Neuronal stem cell (in vitro differentiated cells): ENCODE measurements at regions not wholly inside any gene's neighbourhood (a gene's known extent, or its start where the extent isn't known, plus 50 kb on each side); places are given as distances from the start of the nearest gene placed in this dataset.

ENCODE experiments used
- DNase-seq: peaks from one replicate; pipeline ENCODE4 v3.0.0-alpha.2; 2013; ENCODE audit warnings: low spot score
- H2AFZ ChIP-seq: one replicate; pipeline ENCODE4 v1.6.1; 2013; ENCODE audit warnings: mild to moderate bottlenecking, low read length, inconsistent platforms
- H2AK5ac ChIP-seq: 2 replicates; pipeline ENCODE4 v1.6.1; 2013; ENCODE audit warnings: low read depth, mild to moderate bottlenecking, inconsistent platforms, low read length, moderate library complexity, mixed read lengths
- H2BK120ac ChIP-seq: 2 replicates; pipeline ENCODE4 v1.6.1; 2013; ENCODE audit warnings: low read depth, mild to moderate bottlenecking, inconsistent platforms, low read length, moderate library complexity, mixed read lengths
- H2BK12ac ChIP-seq: one replicate; pipeline ENCODE4 v1.6.1; 2013; ENCODE audit warnings: low read length, inconsistent platforms
- H2BK15ac ChIP-seq: 2 replicates; pipeline ENCODE4 v1.6.1; 2013; ENCODE audit warnings: mild to moderate bottlenecking, low read length, inconsistent platforms, mixed read lengths
- H2BK5ac ChIP-seq: one replicate; pipeline ENCODE4 v1.6.1; 2013; ENCODE audit warnings: inconsistent platforms, mild to moderate bottlenecking, low read length, moderate library complexity
- H3K14ac ChIP-seq: one replicate; pipeline ENCODE4 v1.6.1; 2013; ENCODE audit warnings: low read length, inconsistent platforms
- H3K18ac ChIP-seq: 2 replicates; pipeline ENCODE4 v1.6.1; 2013; ENCODE audit warnings: low read length, inconsistent platforms
- H3K23ac ChIP-seq: 2 replicates; pipeline ENCODE4 v1.6.1; 2013; ENCODE audit warnings: low read depth, mild to moderate bottlenecking, mixed read lengths, low read length, inconsistent platforms; ENCODE audit not compliant: poor library complexity
- H3K27ac ChIP-seq: replicated peaks from 3 replicates; pipeline ENCODE4 v1.5.1; 2013; ENCODE audit warnings: low read length, inconsistent platforms
- H3K27me3 ChIP-seq, 3 experiments: 2 replicates each; pipeline ENCODE4 v1.6.1; 2013; ENCODE audit warnings: low read length in 3 of 3, mild to moderate bottlenecking in 2 of 3, inconsistent platforms in 1 of 3, low read depth in 1 of 3, mixed read lengths in 1 of 3, moderate library complexity in 1 of 3; ENCODE audit not compliant: control insufficient read depth in 3 of 3, insufficient read depth in 3 of 3
- H3K36me3 ChIP-seq, 2 donors: replicated peaks in 1 of 2; 2 replicates each; pipeline ENCODE4 v1.6.1; 2013; ENCODE audit warnings: low read length in 2 of 2; ENCODE audit not compliant: control insufficient read depth in 2 of 2, insufficient read depth in 2 of 2
- H3K4ac ChIP-seq: 2 replicates; pipeline ENCODE4 v1.6.1; 2013; ENCODE audit warnings: inconsistent platforms, mild to moderate bottlenecking, low read length, moderate library complexity
- H3K4me1 ChIP-seq, 2 donors: 1 replicate in 1 of 2; 2 replicates in 1 of 2; pipeline ENCODE4 v1.6.1; 2013; ENCODE audit warnings: low read length in 2 of 2, low read depth in 1 of 2; ENCODE audit not compliant: control insufficient read depth in 2 of 2, insufficient read depth in 1 of 2
- H3K4me2 ChIP-seq: one replicate; pipeline ENCODE4 v1.6.1; 2013; ENCODE audit warnings: mild to moderate bottlenecking, low read length, inconsistent platforms; ENCODE audit not compliant: insufficient read depth, poor library complexity, severe bottlenecking
- H3K4me3 ChIP-seq, 2 donors: 2 replicates each; pipeline ENCODE4 v1.5.1; 2013; ENCODE audit warnings: low read length in 2 of 2, mild to moderate bottlenecking in 2 of 2, inconsistent platforms in 1 of 2, moderate library complexity in 1 of 2
- H3K79me1 ChIP-seq: one replicate; pipeline ENCODE4 v1.6.1; 2013; ENCODE audit warnings: low read depth, mild to moderate bottlenecking, inconsistent platforms, low read length, moderate library complexity
- H3K9ac ChIP-seq: one replicate; pipeline ENCODE4 v1.6.1; 2013; ENCODE audit warnings: mild to moderate bottlenecking, low read depth, low read length, inconsistent platforms; ENCODE audit not compliant: poor library complexity
- H3K9me3 ChIP-seq, 2 donors: replicated peaks in 1 of 2; 2 replicates each; pipeline versions ENCODE3 to v1.6.1; 2013; ENCODE audit warnings: low read length in 2 of 2, mild to moderate bottlenecking in 2 of 2, inconsistent platforms in 1 of 2, low read depth in 1 of 2, mixed read lengths in 1 of 2, moderate library complexity in 1 of 2; ENCODE audit not compliant: control insufficient read depth in 2 of 2, insufficient read depth in 1 of 2
- H4K8ac ChIP-seq: one replicate; pipeline ENCODE4 v1.6.1; 2013; ENCODE audit warnings: low read depth, mild to moderate bottlenecking, inconsistent platforms, low read length, moderate library complexity
- H4K91ac ChIP-seq: one replicate; pipeline ENCODE4 v1.6.1; 2013; ENCODE audit warnings: low read length, low read depth, mild to moderate bottlenecking, inconsistent platforms; ENCODE audit not compliant: poor library complexity
- WGBS, 2 donors: extraction: QIAGEN DNeasy Blood & Tissue Kit; methylation state at CpG; one replicate each; pipeline ENCODE4 v1.1.7; 2013; ENCODE audit warnings: missing lambda C conversion rate in 2 of 2, mixed read lengths in 1 of 2; ENCODE audit not compliant: insufficient read length in 2 of 2, insufficient replicate concordance in 1 of 2; ENCODE audit errors: extremely low coverage in 2 of 2; 5-methylcytosine and 5-hydroxymethylcytosine counted together

DNA sequence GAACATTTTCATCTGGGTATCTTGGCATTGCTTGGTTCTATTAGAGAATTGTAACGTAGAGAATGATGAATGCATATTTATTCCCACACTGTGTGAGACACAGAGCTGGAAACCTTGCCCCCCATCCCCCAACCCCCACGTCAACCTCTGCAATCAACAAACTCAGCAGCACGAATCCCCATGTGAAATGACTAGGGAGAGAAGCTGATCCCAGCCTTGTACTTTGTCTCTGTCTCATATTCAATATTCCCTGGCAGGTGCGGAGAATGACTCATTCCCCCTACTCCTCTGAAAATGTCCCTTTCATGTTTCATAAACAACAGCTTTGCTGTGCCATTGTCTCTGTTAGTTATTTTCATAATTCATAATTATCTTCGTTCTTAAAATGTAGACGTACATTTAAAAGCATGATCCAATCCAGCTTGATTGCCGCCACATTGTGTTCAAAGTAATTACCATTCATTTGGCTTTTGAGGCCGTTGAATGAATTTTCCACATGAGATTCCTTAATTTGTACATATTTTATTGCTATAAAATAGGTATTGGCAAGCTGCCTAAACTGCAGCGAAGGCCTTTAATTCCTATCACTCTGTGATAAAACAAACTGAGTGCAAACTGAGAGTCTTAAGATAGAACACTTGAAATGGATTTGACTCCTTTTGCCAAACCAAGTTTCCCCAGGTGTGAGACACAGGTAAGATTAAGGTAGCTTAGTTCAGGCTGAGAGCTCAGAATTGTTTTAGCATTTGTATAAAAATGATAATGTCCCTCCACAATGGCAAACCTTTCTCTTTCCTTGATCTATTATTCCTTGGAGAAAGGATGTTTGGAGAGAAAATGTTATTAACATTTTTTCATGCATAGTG, 920.2 kb downstream of the TYW1 start:
- no peaks in the 10 kb centered on the region for H3K4me1 ChIP-seq

GRCh38 chr7:67917437-67917755, 920.8 kb downstream of the TYW1 start:
- Histone ChIP-seq H2BK12ac (no peak overlapping the region), H4K91ac (no peak overlapping the region), H2BK5ac (no peak overlapping the region), H3K4me2 (no peak overlapping the region), H3K27me3 (no peaks in the 10 kb centered on the region), H4K8ac (no peak overlapping the region), H3K23ac (no peak overlapping the region), H3K79me1 (no peaks in the 10 kb centered on the region), H3K36me3 (no peaks in the 10 kb centered on the region), H3K9ac (no peak overlapping the region), H3K4me3 (no peak overlapping the region), H3K9me3 (peaks cover 0 to 5% of the 10 kb centered on the region in 2 donors), H2BK120ac (no peak overlapping the region), H2AFZ (no peak overlapping the region), H3K18ac (no peak overlapping the region), H3K27ac (no peak overlapping the region), H3K4ac (no peak overlapping the region), H2AK5ac (no peak overlapping the region), H2BK15ac (no peak overlapping the region), H3K14ac (no peak overlapping the region), H3K4me1 (no peaks in the 10 kb centered on the region)
- DNase-seq, result no peak
- no CpG with 5 or more reads among the region's 3 CpGs for WGBS, 2 donors

More for the DNA sequence above, 920.2 kb downstream of the TYW1 start:
- Histone ChIP-seq H3K18ac (no peak overlapping the region), H3K4ac (no peak overlapping the region), H3K27me3 (no peaks in the 10 kb centered on the region), H3K9ac (no peak overlapping the region), H2BK12ac (no peak overlapping the region), H2AFZ (no peak overlapping the region), H4K8ac (no peak overlapping the region), H3K4me2 (no peak overlapping the region), H3K4me3 (no peak overlapping the region), H2BK15ac (no peak overlapping the region), H3K23ac (no peak overlapping the region), H3K27ac (no peak overlapping the region), H2AK5ac (no peak overlapping the region), H3K79me1 (no peaks in the 10 kb centered on the region), H2BK120ac (no peak overlapping the region), H3K9me3 (peaks cover 0 to 5% of the 10 kb centered on the region in 2 donors), H3K14ac (no peak overlapping the region), H4K91ac (no peak overlapping the region), H3K36me3 (no peaks in the 10 kb centered on the region), H2BK5ac (no peak overlapping the region)
- WGBS, 2 donors, result no CpG with 5 or more reads among the region's 9 CpGs
- DNase-seq, result no peak

- H3K36me3 ChIP-seq, result no peaks in the 10 kb centered on the region
- no peak overlapping the region for H3K4ac ChIP-seq
- no peak overlapping the region for H3K14ac ChIP-seq
- no peak overlapping the region for H3K27ac ChIP-seq
- H3K4me1 ChIP-seq, result no peaks in the 10 kb centered on the region
- H3K4me3 ChIP-seq, result no peak overlapping the region
- peak overlapping the region; percentile 76 for H2AFZ ChIP-seq
- H3K23ac ChIP-seq, result no peak overlapping the region
- no peaks in the 10 kb centered on the region for H3K79me1 ChIP-seq
- H3K18ac ChIP-seq, result no peak overlapping the region
- no peak overlapping the region for H2AK5ac ChIP-seq
- no CpG with 5 or more reads among the region's 4 CpGs for WGBS, 2 donors
- no peak overlapping the region for H4K91ac ChIP-seq
- no peak overlapping the region for H3K9ac ChIP-seq
- no peak overlapping the region for H2BK120ac ChIP-seq
- H3K27me3 ChIP-seq, result no peaks in the 10 kb centered on the region
- H2BK12ac ChIP-seq, result no peak overlapping the region
- H2BK5ac ChIP-seq, result no peak overlapping the region
- H3K4me2 ChIP-seq, result no peak overlapping the region
- DNase-seq, result no peak
- H2BK15ac ChIP-seq, result no peak overlapping the region
- peaks cover 0 to 5% of the 10 kb centered on the region in 2 donors for H3K9me3 ChIP-seq
- H4K8ac ChIP-seq, result no peak overlapping the region
Observed at GRCh38 chr7:67918158-67918557, 921.5 kb downstream of the TYW1 start.

DNA sequence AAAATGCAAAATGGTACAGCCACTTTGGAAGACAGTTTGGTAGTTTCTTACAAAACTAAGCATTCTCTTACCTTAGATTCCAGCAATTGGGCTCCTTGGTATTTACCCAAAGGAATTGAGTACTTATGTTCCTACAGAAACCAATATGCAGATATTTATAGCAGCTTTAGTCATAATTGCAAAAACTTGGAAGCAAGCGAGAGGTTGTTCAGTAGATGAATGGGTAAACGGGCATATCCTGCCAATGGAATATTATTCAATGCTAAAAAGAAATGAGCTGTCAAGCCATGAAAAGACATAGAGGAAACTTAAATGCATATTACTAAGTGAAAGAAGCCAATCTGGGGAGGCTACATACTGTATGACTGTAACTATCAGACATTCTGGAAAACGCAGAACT, 926.7 kb downstream of the TYW1 start:
- H3K4me1 ChIP-seq, result no peaks in the 10 kb centered on the region
- WGBS, 2 donors, result no CpG with 5 or more reads among the region's 3 CpGs
- no peak overlapping the region for H3K18ac ChIP-seq

More for the DNA sequence above, 926.7 kb downstream of the TYW1 start:
- DNase-seq, result no peak
- H3K14ac ChIP-seq, result no peak overlapping the region
- no peak overlapping the region for H2BK15ac ChIP-seq
- no peak overlapping the region for H4K8ac ChIP-seq
- H3K36me3 ChIP-seq, result no peaks in the 10 kb centered on the region
- no peaks in the 10 kb centered on the region for H3K79me1 ChIP-seq
- no peak overlapping the region for H2BK5ac ChIP-seq
- H3K27me3 ChIP-seq, result no peaks in the 10 kb centered on the region
- H2AK5ac ChIP-seq, result no peak overlapping the region
- no peak overlapping the region for H3K9ac ChIP-seq
- no peak overlapping the region for H2BK120ac ChIP-seq
- no peak overlapping the region for H4K91ac ChIP-seq
- H3K4me3 ChIP-seq, result no peak overlapping the region
- no peak overlapping the region for H2AFZ ChIP-seq
- no peak overlapping the region for H3K4ac ChIP-seq
- H3K4me2 ChIP-seq, result no peak overlapping the region
- H3K27ac ChIP-seq, result no peak overlapping the region
- H3K9me3 ChIP-seq, result peaks cover 0 to 4% of the 10 kb centered on the region in 2 donors
- no peak overlapping the region for H3K23ac ChIP-seq
- no peak overlapping the region for H2BK12ac ChIP-seq
